ENCODE measurements at regions not wholly inside any gene's neighbourhood (a gene's known extent, or its start where the extent isn't known, plus 50 kb on each side); places are given as distances from the start of the nearest gene placed in this dataset.

DNA sequence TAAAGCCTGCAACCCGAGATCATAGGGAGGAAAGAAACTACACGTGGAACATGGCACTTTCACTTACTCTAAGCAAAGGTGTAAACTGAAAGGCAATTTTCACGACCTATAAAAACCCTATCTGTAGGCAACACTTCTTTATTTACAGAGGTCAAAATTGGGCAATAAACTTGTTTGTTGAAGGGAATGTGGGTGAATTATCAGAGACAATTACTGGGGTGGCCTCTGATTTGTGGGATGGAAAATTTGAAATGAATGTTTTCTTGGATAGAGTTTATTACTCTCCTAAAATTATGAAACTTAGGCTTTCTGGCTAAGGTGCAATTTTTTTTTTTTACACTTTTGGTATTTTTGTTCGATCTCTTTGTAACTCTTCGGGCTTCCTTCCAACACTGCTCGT, 734.1 kb upstream of the TENM3 start:
- Histone ChIP-seq H3K79me2 (ENCODE audit: control insufficient read depth, insufficient read depth, low read length) (no peaks in the 10 kb centered on the region), H3K9me3 (replicated peaks; ENCODE audit: control insufficient read depth, insufficient read depth, low read length) (no peaks in the 10 kb centered on the region), H4K20me1 (ENCODE audit: control insufficient read depth, insufficient read depth) (no peaks in the 10 kb centered on the region), H3K4me2 (ENCODE audit: control insufficient read depth, insufficient read depth) (no peak overlapping the region), H3K27me3 (replicated peaks in 1 of 2; ENCODE audit: control insufficient read depth in 2 of 2, insufficient read depth in 2 of 2, low read length in 1 of 2) (no peaks in the 10 kb centered on the region; a peak in 1 of 4 replicates), H3K27ac (ENCODE audit: control insufficient read depth, insufficient read depth) (no peak overlapping the region), H3K4me1 (ENCODE audit: control insufficient read depth, insufficient read depth, low read length) (no peaks in the 10 kb centered on the region), H2AFZ (ENCODE audit: control insufficient read depth, low read depth, low read length) (no peak overlapping the region), H3K9ac (ENCODE audit: control insufficient read depth, insufficient read depth, low read length) (no peak overlapping the region), H3K36me3 (ENCODE audit: control insufficient read depth in 2 of 2, insufficient read depth in 2 of 2, low read length in 1 of 2) (no peaks in the 10 kb centered on the region), H3K4me3 (no peak overlapping the region)
- CTCF ChIA-PET, result no interaction called here
- TF ChIP-seq, protein P1, sequence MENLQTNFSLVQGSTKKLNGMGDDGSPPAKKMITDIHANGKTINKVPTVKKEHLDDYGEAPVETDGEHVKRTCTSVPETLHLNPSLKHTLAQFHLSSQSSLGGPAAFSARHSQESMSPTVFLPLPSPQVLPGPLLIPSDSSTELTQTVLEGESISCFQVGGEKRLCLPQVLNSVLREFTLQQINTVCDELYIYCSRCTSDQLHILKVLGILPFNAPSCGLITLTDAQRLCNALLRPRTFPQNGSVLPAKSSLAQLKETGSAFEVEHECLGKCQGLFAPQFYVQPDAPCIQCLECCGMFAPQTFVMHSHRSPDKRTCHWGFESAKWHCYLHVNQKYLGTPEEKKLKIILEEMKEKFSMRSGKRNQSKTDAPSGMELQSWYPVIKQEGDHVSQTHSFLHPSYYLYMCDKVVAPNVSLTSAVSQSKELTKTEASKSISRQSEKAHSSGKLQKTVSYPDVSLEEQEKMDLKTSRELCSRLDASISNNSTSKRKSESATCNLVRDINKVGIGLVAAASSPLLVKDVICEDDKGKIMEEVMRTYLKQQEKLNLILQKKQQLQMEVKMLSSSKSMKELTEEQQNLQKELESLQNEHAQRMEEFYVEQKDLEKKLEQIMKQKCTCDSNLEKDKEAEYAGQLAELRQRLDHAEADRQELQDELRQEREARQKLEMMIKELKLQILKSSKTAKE (IDR thresholded peaks at IDR 0.05; ENCODE audit: low read depth, poor library complexity, severe bottlenecking), result no peak
- TF ChIP-seq NR2C1 (IDR thresholded peaks at IDR 0.05) (no peak), SMAD5 (IDR thresholded peaks at IDR 0.05; ENCODE audit: low read depth) (no peak), FOS (IDR thresholded peaks at IDR 0.05; ENCODE audit: borderline replicate concordance, extremely low read depth, insufficient read length) (no peak), NBN (IDR thresholded peaks at IDR 0.05) (no peak), YY1 (IDR thresholded peaks at IDR 0.05; ENCODE audit: low read depth, low read length) (no peak), SUPT20H (IDR thresholded peaks at IDR 0.05; ENCODE audit: borderline replicate concordance, control insufficient read depth, low read depth, low read length) (no peak), BMI1 (IDR thresholded peaks at IDR 0.05; ENCODE audit: borderline replicate concordance) (no peak), TCF12 (IDR thresholded peaks at IDR 0.05; ENCODE audit: low read depth, low read length) (no peak), MTA3 (IDR thresholded peaks at IDR 0.05; ENCODE audit: borderline replicate concordance, low read length) (no peak), TCF7 (IDR thresholded peaks at IDR 0.05; ENCODE audit: borderline replicate concordance) (no peak), EGR1 (IDR thresholded peaks at IDR 0.05; ENCODE audit: borderline replicate concordance in 1 of 2, low read depth in 2 of 2, low read length in 2 of 2) (no peak), STAT3 (IDR thresholded peaks at IDR 0.05; ENCODE audit: low read depth, low read length) (no peak), LARP7 (IDR thresholded peaks at IDR 0.05) (no peak)
- TF ChIP-seq, protein P2, sequence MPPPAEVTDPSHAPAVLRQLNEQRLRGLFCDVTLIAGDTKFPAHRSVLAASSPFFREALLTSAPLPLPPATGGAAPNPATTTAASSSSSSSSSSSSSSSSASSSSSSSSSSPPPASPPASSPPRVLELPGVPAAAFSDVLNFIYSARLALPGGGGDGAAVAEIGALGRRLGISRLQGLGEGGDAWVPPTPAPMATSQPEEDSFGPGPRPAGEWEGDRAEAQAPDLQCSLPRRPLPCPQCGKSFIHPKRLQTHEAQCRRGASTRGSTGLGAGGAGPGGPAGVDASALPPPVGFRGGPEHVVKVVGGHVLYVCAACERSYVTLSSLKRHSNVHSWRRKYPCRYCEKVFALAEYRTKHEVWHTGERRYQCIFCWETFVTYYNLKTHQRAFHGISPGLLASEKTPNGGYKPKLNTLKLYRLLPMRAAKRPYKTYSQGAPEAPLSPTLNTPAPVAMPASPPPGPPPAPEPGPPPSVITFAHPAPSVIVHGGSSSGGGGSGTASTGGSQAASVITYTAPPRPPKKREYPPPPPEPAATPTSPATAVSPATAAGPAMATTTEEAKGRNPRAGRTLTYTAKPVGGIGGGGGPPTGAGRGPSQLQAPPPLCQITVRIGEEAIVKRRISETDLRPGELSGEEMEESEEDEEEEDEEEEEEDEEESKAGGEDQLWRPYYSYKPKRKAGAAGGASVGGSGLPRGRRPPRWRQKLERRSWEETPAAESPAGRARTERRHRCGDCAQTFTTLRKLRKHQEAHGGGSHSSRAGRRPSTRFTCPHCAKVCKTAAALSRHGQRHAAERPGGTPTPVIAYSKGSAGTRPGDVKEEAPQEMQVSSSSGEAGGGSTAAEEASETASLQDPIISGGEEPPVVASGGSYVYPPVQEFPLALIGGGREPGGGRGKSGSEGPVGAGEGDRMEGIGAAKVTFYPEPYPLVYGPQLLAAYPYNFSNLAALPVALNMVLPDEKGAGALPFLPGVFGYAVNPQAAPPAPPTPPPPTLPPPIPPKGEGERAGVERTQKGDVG (CRISPR knock-in tag; IDR thresholded peaks at IDR 0.05), result no peak
- TF ChIP-seq, protein P3, sequence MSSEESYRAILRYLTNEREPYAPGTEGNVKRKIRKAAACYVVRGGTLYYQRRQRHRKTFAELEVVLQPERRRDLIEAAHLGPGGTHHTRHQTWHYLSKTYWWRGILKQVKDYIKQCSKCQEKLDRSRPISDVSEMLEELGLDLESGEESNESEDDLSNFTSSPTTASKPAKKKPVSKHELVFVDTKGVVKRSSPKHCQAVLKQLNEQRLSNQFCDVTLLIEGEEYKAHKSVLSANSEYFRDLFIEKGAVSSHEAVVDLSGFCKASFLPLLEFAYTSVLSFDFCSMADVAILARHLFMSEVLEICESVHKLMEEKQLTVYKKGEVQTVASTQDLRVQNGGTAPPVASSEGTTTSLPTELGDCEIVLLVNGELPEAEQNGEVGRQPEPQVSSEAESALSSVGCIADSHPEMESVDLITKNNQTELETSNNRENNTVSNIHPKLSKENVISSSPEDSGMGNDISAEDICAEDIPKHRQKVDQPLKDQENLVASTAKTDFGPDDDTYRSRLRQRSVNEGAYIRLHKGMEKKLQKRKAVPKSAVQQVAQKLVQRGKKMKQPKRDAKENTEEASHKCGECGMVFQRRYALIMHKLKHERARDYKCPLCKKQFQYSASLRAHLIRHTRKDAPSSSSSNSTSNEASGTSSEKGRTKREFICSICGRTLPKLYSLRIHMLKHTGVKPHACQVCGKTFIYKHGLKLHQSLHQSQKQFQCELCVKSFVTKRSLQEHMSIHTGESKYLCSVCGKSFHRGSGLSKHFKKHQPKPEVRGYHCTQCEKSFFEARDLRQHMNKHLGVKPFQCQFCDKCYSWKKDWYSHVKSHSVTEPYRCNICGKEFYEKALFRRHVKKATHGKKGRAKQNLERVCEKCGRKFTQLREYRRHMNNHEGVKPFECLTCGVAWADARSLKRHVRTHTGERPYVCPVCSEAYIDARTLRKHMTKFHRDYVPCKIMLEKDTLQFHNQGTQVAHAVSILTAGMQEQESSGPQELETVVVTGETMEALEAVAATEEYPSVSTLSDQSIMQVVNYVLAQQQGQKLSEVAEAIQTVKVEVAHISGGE (CRISPR knock-in tag; IDR thresholded peaks at IDR 0.05), result no peak
- intact Hi-C loops (cut with micrococcal nuclease; ENCODE audit: unreplicated experiment), result no loop called here
- no peak for FAIRE-seq
- POLR2A ChIA-PET, result no interaction called here
- SMC1A ChIA-PET (ENCODE audit: uncharacterized antibody, unreplicated experiment), result interaction anchor here (1.2 kb wide), 1 partner anchor 13 kb away, joined by 3 read pairs; no protein-coding TSS in a partner anchor
- 10% methylated on average over 6 of the region's 6 CpGs for WGBS (ENCODE audit: insufficient coverage, insufficient replicate concordance, low lambda C conversion rate, missing lambda C conversion rate)
- DNase-seq (ENCODE audit: low read depth, low spot score), result no peak
- no TSS peak for BruUV-seq (replicated peaks)
- RAD21 ChIA-PET (ENCODE audit: unreplicated experiment), result no interaction called here
- no peak for ATAC-seq
- in situ Hi-C loops (cut with MboI), result no loop called here

Data from GM12878 (cell line).